ENCODE measurements at regions not wholly inside any gene's neighbourhood (a gene's known extent, or its start where the extent isn't known, plus 50 kb on each side); places are given as distances from the start of the nearest gene placed in this dataset.
"Not testable (repeated sequence)": the region's sequence is repeated elsewhere in the genome, so short reads cannot be mapped to it uniquely, and the experiment has no call there.

DNA sequence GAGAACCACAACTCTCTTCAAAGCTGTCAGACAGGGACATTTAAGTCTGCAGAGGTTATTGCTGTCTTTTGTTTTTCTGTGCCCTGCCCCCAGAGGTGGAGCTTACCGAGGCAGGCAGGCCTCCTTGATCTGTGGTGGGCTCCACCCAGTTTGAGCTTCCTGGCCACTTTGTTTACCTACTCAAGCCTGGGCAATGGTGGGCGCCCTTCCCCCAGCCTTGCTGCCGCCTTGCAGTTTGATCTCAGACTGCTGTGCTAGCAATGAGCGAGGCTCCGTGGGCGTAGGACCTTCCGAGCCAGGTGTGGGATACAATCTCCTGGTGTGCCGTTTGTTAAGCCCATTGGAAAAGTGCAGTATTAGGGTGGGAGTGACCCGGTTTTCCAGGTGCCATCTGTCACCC is 822.1 kb downstream of the KCNMA1 start:
- TF ChIP-seq CTCF (IDR thresholded peaks at IDR 0.05); EZH2 (IDR thresholded peaks at IDR 0.05; ENCODE audit: borderline replicate concordance, insufficient read depth, low read depth, low read length, poor library complexity, severe bottlenecking): not testable (repeated sequence)

Data from B cell (primary cell).